Tibial artery (tissue), 4 donors: ENCODE measurements at regions not wholly inside any gene's neighbourhood (a gene's known extent, or its start where the extent isn't known, plus 50 kb on each side); places are given as distances from the start of the nearest gene placed in this dataset.

Source experiments
- DNase-seq, 2 donors: peaks; one replicate each; pipeline ENCODE4 v3.0.0-alpha.2; 2019
- H3K27ac ChIP-seq, 2 donors: fragments of 200-600 bp; sonication (generic) in 1 of 2; 1 replicate in 1 of 2; 2 replicates in 1 of 2; pipeline ENCODE4 v1.5.1; 2018 to 2019; ENCODE audit warnings: mild to moderate bottlenecking in 1 of 2
- H3K27me3 ChIP-seq, 2 donors: fragments of 200-600 bp; sonication (generic) in 1 of 2; one replicate each; pipeline versions ENCODE4 v1.5.1 to v1.6.0; 2016 to 2019
- H3K36me3 ChIP-seq, 3 donors: fragments of 200-600 bp; sonication (generic) in 2 of 3; one replicate each; pipeline ENCODE4 v1.5.1; 2016 to 2019; ENCODE audit warnings: mild to moderate bottlenecking in 2 of 3
- H3K4me1 ChIP-seq, 4 donors: fragments of 200-600 bp; sonication (generic) in 2 of 4; 1 replicate in 3 of 4; 2 replicates in 1 of 4; pipeline ENCODE4 v1.5.1; 2016 to 2019
- H3K4me3 ChIP-seq, 2 donors: fragments of 200-600 bp; sonication (generic) in 1 of 2; 1 replicate in 1 of 2; 2 replicates in 1 of 2; pipeline ENCODE4 v1.5.1; 2018 to 2019; ENCODE audit warnings: mild to moderate bottlenecking in 2 of 2
- H3K9me3 ChIP-seq, 3 donors: fragments of 200-600 bp; sonication (generic) in 1 of 3; one replicate each; pipeline ENCODE4 v1.5.1; 2016 to 2019
- CTCF ChIP-seq, 2 experiments: fragments of 200-600 bp in 1 of 2; fragments of 450-650 bp in 1 of 2; IDR thresholded peaks; one replicate each; pipeline ENCODE4 v1.5.1; 2017 to 2019; ENCODE audit warnings: antibody characterized with exemption in 2 of 2, mild to moderate bottlenecking in 1 of 2, moderate library complexity in 1 of 2
- intact Hi-C: fragments of 100-400 bp; cut with DNase I; formaldehyde crosslinking; loops from one replicate; pipeline ENCODE4 v1.15.0; 2023; ENCODE audit warnings: low total_unique reads

- H3K4me1 ChIP-seq = no peaks in the 10 kb centered on the region
- no peak overlapping the region for H3K27ac ChIP-seq
- TF ChIP-seq CTCF (IDR thresholded peaks at IDR 0.05) = no peak
- no peaks in the 10 kb centered on the region for H3K36me3 ChIP-seq
- no peak for DNase-seq
- H3K27me3 ChIP-seq = peaks cover 0 to 6% of the 10 kb centered on the region in 2 donors
- H3K9me3 ChIP-seq = no peaks in the 10 kb centered on the region
- intact Hi-C loops = no loop called here
- no peak overlapping the region for H3K4me3 ChIP-seq
These were observed 438.1 kb upstream of the CCL2 start for GRCh38 chr17:33816842-33817617.

GRCh38 chr17:33819539-33819938, 435.5 kb upstream of the CCL2 start:
- no peak for TF ChIP-seq CTCF (IDR thresholded peaks at IDR 0.05)
- intact Hi-C loops = no loop called here
- Histone ChIP-seq H3K27me3 (peaks cover 0 to 6% of the 10 kb centered on the region in 2 donors), H3K4me1 (no peaks in the 10 kb centered on the region), H3K36me3 (no peaks in the 10 kb centered on the region), H3K27ac (no peak overlapping the region), H3K9me3 (no peaks in the 10 kb centered on the region), H3K4me3 (no peak overlapping the region)
- no peak for DNase-seq

- no peak overlapping the region for H3K4me3 ChIP-seq
- no peak overlapping the region for H3K27ac ChIP-seq
- no peaks in the 10 kb centered on the region for H3K9me3 ChIP-seq
- TF ChIP-seq CTCF (IDR thresholded peaks at IDR 0.05) = no peak
- no peaks in the 10 kb centered on the region for H3K36me3 ChIP-seq
- intact Hi-C loops = no loop called here
- H3K27me3 ChIP-seq = no peaks in the 10 kb centered on the region
- DNase-seq = no peak
- no peaks in the 10 kb centered on the region for H3K4me1 ChIP-seq
These were observed 422.8 kb upstream of the CCL2 start for GRCh38 chr17:33832262-33832661.

- no peaks in the 10 kb centered on the region for H3K36me3 ChIP-seq
- H3K27ac ChIP-seq = no peak overlapping the region
- no peaks in the 10 kb centered on the region for H3K9me3 ChIP-seq
- H3K27me3 ChIP-seq = peaks cover 0 to 4% of the 10 kb centered on the region in 2 donors
- no peak for TF ChIP-seq CTCF (IDR thresholded peaks at IDR 0.05)
- no peak for DNase-seq
- intact Hi-C loops = no loop called here
- no peaks in the 10 kb centered on the region for H3K4me1 ChIP-seq
- H3K4me3 ChIP-seq = no peak overlapping the region
These were observed 417.8 kb upstream of the CCL2 start for GRCh38 chr17:33837281-33837680.

GRCh38 chr17:33838281-33838680, 416.8 kb upstream of the CCL2 start:
- Histone ChIP-seq H3K4me3 (no peak overlapping the region), H3K36me3 (no peaks in the 10 kb centered on the region), H3K27me3 (peaks cover 0 to 4% of the 10 kb centered on the region in 2 donors), H3K9me3 (no peaks in the 10 kb centered on the region), H3K27ac (no peak overlapping the region), H3K4me1 (no peaks in the 10 kb centered on the region)
- DNase-seq = no peak
- TF ChIP-seq CTCF (IDR thresholded peaks at IDR 0.05) = no peak
- intact Hi-C loops = no loop called here
